Tibial nerve (tissue), 3 donors: ENCODE measurements at regions not wholly inside any gene's neighbourhood (a gene's known extent, or its start where the extent isn't known, plus 50 kb on each side); places are given as distances from the start of the nearest gene placed in this dataset.

Experiments
- CTCF ChIP-seq, 5 experiments: fragments of 200-600 bp in 3 of 5; fragments of 450-650 bp in 2 of 5; sonication (generic) in 3 of 5; IDR thresholded peaks; one replicate each; pipeline ENCODE4 v1.5.1; 2016 to 2019; ENCODE audit warnings: antibody characterized with exemption in 5 of 5, mild to moderate bottlenecking in 3 of 5, moderate library complexity in 2 of 5
- POLR2A ChIP-seq, 2 donors: fragments of 450-650 bp; IDR thresholded peaks; one replicate each; pipeline ENCODE4 v1.6.1; 2017; ENCODE audit warnings: antibody characterized with exemption in 2 of 2, mild to moderate bottlenecking in 2 of 2, moderate library complexity in 2 of 2

- no peak for TF ChIP-seq CTCF (IDR thresholded peaks at IDR 0.05)
- no peak for TF ChIP-seq POLR2A (IDR thresholded peaks at IDR 0.05)
These were observed 56.4 kb upstream of the CNKSR3 start for GRCh38 chr6:154566866-154567265.
